ENCODE measurements at regions not wholly inside any gene's neighbourhood (a gene's known extent, or its start where the extent isn't known, plus 50 kb on each side); places are given as distances from the start of the nearest gene placed in this dataset.

GRCh38 chr5:167800427-167800826, 491.0 kb upstream of the WWC1 start:
- DNase-seq (ENCODE audit: low read depth in 1 of 2, low spot score in 1 of 2), result no peak

- no peak for DNase-seq (ENCODE audit: low read depth in 1 of 2, low spot score in 1 of 2)
Observed at GRCh38 chr5:167801999-167802398, 489.4 kb upstream of the WWC1 start.

- DNase-seq (ENCODE audit: low read depth in 1 of 2, low spot score in 1 of 2), result no peak
Observed at GRCh38 chr5:167802755-167803431, 488.6 kb upstream of the WWC1 start.

- no peak for DNase-seq (ENCODE audit: low read depth in 1 of 2, low spot score in 1 of 2)
Observed at GRCh38 chr5:167804512-167805220, 486.8 kb upstream of the WWC1 start.

GRCh38 chr5:167810573-167810972, 480.9 kb upstream of the WWC1 start:
- DNase-seq (ENCODE audit: low read depth in 1 of 2, low spot score in 1 of 2), result no peak

- no peak for DNase-seq (ENCODE audit: low read depth in 1 of 2, low spot score in 1 of 2)
Observed at GRCh38 chr5:167812871-167813270, 478.6 kb upstream of the WWC1 start.

GRCh38 chr5:167813389-167813788, 478.1 kb upstream of the WWC1 start:
- DNase-seq (ENCODE audit: low read depth in 1 of 2, low spot score in 1 of 2), result no peak

GRCh38 chr5:167814040-167814439, 477.4 kb upstream of the WWC1 start:
- DNase-seq (ENCODE audit: low read depth in 1 of 2, low spot score in 1 of 2), result no peak

GRCh38 chr5:167814828-167815227, 476.6 kb upstream of the WWC1 start:
- no peak for DNase-seq (ENCODE audit: low read depth in 1 of 2, low spot score in 1 of 2)

GRCh38 chr5:167816354-167816753, 475.1 kb upstream of the WWC1 start:
- DNase-seq (ENCODE audit: low read depth in 1 of 2, low spot score in 1 of 2), result no peak

- no peak for DNase-seq (ENCODE audit: low read depth in 1 of 2, low spot score in 1 of 2)
Observed at GRCh38 chr5:167816864-167817263, 474.6 kb upstream of the WWC1 start.

GRCh38 chr5:167819406-167819805, 472.0 kb upstream of the WWC1 start:
- no peak for DNase-seq (ENCODE audit: low read depth in 1 of 2, low spot score in 1 of 2)

- DNase-seq (ENCODE audit: low read depth in 1 of 2, low spot score in 1 of 2), result no peak
Observed at GRCh38 chr5:167820101-167820990, 471.1 kb upstream of the WWC1 start.

GRCh38 chr5:167821151-167821550, 470.3 kb upstream of the WWC1 start:
- DNase-seq (ENCODE audit: low read depth in 1 of 2, low spot score in 1 of 2), result no peak

GRCh38 chr5:167821669-167822068, 469.8 kb upstream of the WWC1 start:
- DNase-seq (ENCODE audit: low read depth in 1 of 2, low spot score in 1 of 2), result no peak

GRCh38 chr5:167822241-167822640, 469.2 kb upstream of the WWC1 start:
- DNase-seq (ENCODE audit: low read depth in 1 of 2, low spot score in 1 of 2), result no peak

- DNase-seq (ENCODE audit: low read depth in 1 of 2, low spot score in 1 of 2), result no peak
Observed at GRCh38 chr5:167823405-167823804, 468.0 kb upstream of the WWC1 start.

GRCh38 chr5:167827766-167828165, 463.7 kb upstream of the WWC1 start:
- DNase-seq (ENCODE audit: low read depth in 1 of 2, low spot score in 1 of 2), result no peak

- no peak for DNase-seq (ENCODE audit: low read depth in 1 of 2, low spot score in 1 of 2)
Observed at GRCh38 chr5:167831754-167832504, 459.5 kb upstream of the WWC1 start.

- DNase-seq (ENCODE audit: low read depth in 1 of 2, low spot score in 1 of 2), result no peak
Observed at GRCh38 chr5:167832609-167833008, 458.8 kb upstream of the WWC1 start.

GRCh38 chr5:167833456-167833855, 458.0 kb upstream of the WWC1 start:
- DNase-seq (ENCODE audit: low read depth in 1 of 2, low spot score in 1 of 2), result no peak
